NCI-H2171 (cell line): ENCODE measurements at regions not wholly inside any gene's neighbourhood (a gene's known extent, or its start where the extent isn't known, plus 50 kb on each side); places are given as distances from the start of the nearest gene placed in this dataset.

Source experiments
- DNase-seq: peaks from one replicate; lab custom pipeline; 2025; lab: John Stamatoyannopoulos, UW

- no peak for DNase-seq
Measured at GRCh38 chr1:96363826-96364225, 357.8 kb upstream of the PTBP2 start.

GRCh38 chr1:96364576-96364975, 357.0 kb upstream of the PTBP2 start:
- DNase-seq: no peak

- no peak for DNase-seq
Measured at GRCh38 chr1:96365076-96365475, 356.5 kb upstream of the PTBP2 start.

- DNase-seq: no peak
Measured at GRCh38 chr1:96365596-96366390, 355.8 kb upstream of the PTBP2 start.

- DNase-seq: no peak
Measured at GRCh38 chr1:96366516-96366915, 355.1 kb upstream of the PTBP2 start.

- no peak for DNase-seq
Measured at GRCh38 chr1:96367791-96368190, 353.8 kb upstream of the PTBP2 start.

- DNase-seq: no peak
Measured at GRCh38 chr1:96370757-96371156, 350.8 kb upstream of the PTBP2 start.

GRCh38 chr1:96372881-96373280, 348.7 kb upstream of the PTBP2 start:
- no peak for DNase-seq

- no peak for DNase-seq
Measured at GRCh38 chr1:96374076-96374762, 347.4 kb upstream of the PTBP2 start.

- DNase-seq: no peak
Measured at GRCh38 chr1:96376846-96377245, 344.7 kb upstream of the PTBP2 start.

- no peak for DNase-seq
Measured at GRCh38 chr1:96384611-96385010, 337.0 kb upstream of the PTBP2 start.

GRCh38 chr1:96387785-96388184, 333.8 kb upstream of the PTBP2 start:
- peak; percentile 78 for DNase-seq

- DNase-seq: no peak
Measured at GRCh38 chr1:96388421-96389310, 332.9 kb upstream of the PTBP2 start.

- DNase-seq: no peak
Measured at GRCh38 chr1:96400089-96400488, 321.5 kb upstream of the PTBP2 start.

GRCh38 chr1:96409087-96409486, 312.5 kb upstream of the PTBP2 start:
- no peak for DNase-seq

- DNase-seq: no peak
Measured at GRCh38 chr1:96409689-96410088, 311.9 kb upstream of the PTBP2 start.

- DNase-seq: no peak
Measured at GRCh38 chr1:96411006-96411405, 310.6 kb upstream of the PTBP2 start.

GRCh38 chr1:96414598-96414997, 307.0 kb upstream of the PTBP2 start:
- DNase-seq: no peak

- DNase-seq: no peak
Measured at GRCh38 chr1:96416111-96416595, 305.4 kb upstream of the PTBP2 start.

GRCh38 chr1:96416701-96417444, 304.7 kb upstream of the PTBP2 start:
- DNase-seq: no peak

GRCh38 chr1:96418969-96419368, 302.6 kb upstream of the PTBP2 start:
- no peak for DNase-seq

GRCh38 chr1:96424877-96425276, 296.7 kb upstream of the PTBP2 start:
- DNase-seq: no peak
